GM12892 (cell line): ENCODE measurements at regions not wholly inside any gene's neighbourhood (a gene's known extent, or its start where the extent isn't known, plus 50 kb on each side); places are given as distances from the start of the nearest gene placed in this dataset.

Source experiments
- POLR2A ChIP-seq: IDR thresholded peaks from 2 replicates; pipeline ENCODE4 v1.6.1; 2011; ENCODE audit warnings: low read depth, low read length, control low read depth
- POLR2AphosphoS5 ChIP-seq: IDR thresholded peaks from 2 replicates; pipeline ENCODE4 v1.6.1; 2011; ENCODE audit warnings: low read depth, low read length, control low read depth
- TAF1 ChIP-seq: IDR thresholded peaks from 2 replicates; pipeline ENCODE4 v1.6.1; 2011; ENCODE audit warnings: low read depth, mild to moderate bottlenecking, control low read depth, low read length, borderline replicate concordance

DNA sequence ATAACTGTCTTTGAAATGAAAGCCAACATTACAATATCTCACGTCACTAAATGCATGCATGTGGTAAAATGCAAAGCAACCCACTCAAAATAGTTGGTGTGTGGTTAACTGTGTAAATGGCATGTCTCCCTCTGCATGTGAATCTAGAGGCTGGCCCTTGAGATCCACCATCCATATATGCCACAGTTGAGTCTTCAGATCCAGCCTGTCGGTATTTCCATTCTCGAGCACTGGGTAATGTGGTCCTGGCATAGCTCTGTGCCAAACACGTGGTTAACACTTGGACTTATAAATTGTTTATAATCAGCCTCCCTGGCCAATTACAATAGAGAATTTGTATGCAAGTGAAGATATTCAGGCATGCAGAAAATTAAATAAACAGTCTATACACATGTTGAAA, 90.3 kb downstream of the LYZL1 start:
- TF ChIP-seq POLR2AphosphoS5 (no peak), POLR2A (no peak), TAF1 (no peak)
